DMS53 treated with DMSO at 0.1 percent for 48 hours (cell line): ENCODE measurements at regions not wholly inside any gene's neighbourhood (a gene's known extent, or its start where the extent isn't known, plus 50 kb on each side); places are given as distances from the start of the nearest gene placed in this dataset.
"Not testable (repeated sequence)": the region's sequence is repeated elsewhere in the genome, so short reads cannot be mapped to it uniquely, and the experiment has no call there.

ENCODE experiments used
- DNase-seq: peaks from one replicate; lab custom pipeline; 2025; ENCODE audit not compliant: unreplicated experiment; lab: John Stamatoyannopoulos, UW

GRCh38 chr18:35770376-35771014, 189.0 kb downstream of the GALNT1 start:
- no peak for DNase-seq

- DNase-seq, result no peak
Observed at GRCh38 chr18:35771172-35771571, 189.6 kb downstream of the GALNT1 start.

- DNase-seq, result no peak
Observed at GRCh38 chr18:35775887-35776286, 194.3 kb downstream of the GALNT1 start.

- no peak for DNase-seq
Observed at GRCh38 chr18:35776473-35776872, 194.9 kb downstream of the GALNT1 start.

- no peak for DNase-seq
Observed at GRCh38 chr18:35777039-35777438, 195.4 kb upstream of the RMP24 start.

GRCh38 chr18:35778850-35779627, 193.4 kb upstream of the RMP24 start:
- no peak for DNase-seq

GRCh38 chr18:35780937-35781336, 191.5 kb upstream of the RMP24 start:
- no peak for DNase-seq

GRCh38 chr18:35782926-35783325, 189.6 kb upstream of the RMP24 start:
- DNase-seq, result no peak

GRCh38 chr18:35786365-35787042, 186.0 kb upstream of the RMP24 start:
- no peak for DNase-seq

- no peak for DNase-seq
Observed at GRCh38 chr18:35789543-35789942, 182.9 kb upstream of the RMP24 start.

GRCh38 chr18:35797948-35798347, 174.5 kb upstream of the RMP24 start:
- no peak for DNase-seq

- no peak for DNase-seq
Observed at GRCh38 chr18:35803551-35803950, 168.9 kb upstream of the RMP24 start.

GRCh38 chr18:35804377-35804776, 168.1 kb upstream of the RMP24 start:
- no peak for DNase-seq

- DNase-seq, result no peak
Observed at GRCh38 chr18:35807811-35808335, 164.6 kb upstream of the RMP24 start.

GRCh38 chr18:35808796-35809195, 163.7 kb upstream of the RMP24 start:
- DNase-seq, result no peak

- no peak for DNase-seq
Observed at GRCh38 chr18:35810520-35810919, 162.0 kb upstream of the RMP24 start.

- DNase-seq, result peak; percentile 78
Observed at GRCh38 chr18:35811896-35812295, 160.6 kb upstream of the RMP24 start.

GRCh38 chr18:35815011-35815410, 157.5 kb upstream of the RMP24 start:
- DNase-seq, result not testable (repeated sequence)

- DNase-seq, result no peak
Observed at GRCh38 chr18:35816003-35816402, 156.5 kb upstream of the RMP24 start.

GRCh38 chr18:35817604-35818352, 154.7 kb upstream of the RMP24 start:
- no peak for DNase-seq

- DNase-seq, result no peak
Observed at GRCh38 chr18:35818353-35818667, 154.2 kb upstream of the RMP24 start.
